ENCODE measurements at regions not wholly inside any gene's neighbourhood (a gene's known extent, or its start where the extent isn't known, plus 50 kb on each side); places are given as distances from the start of the nearest gene placed in this dataset.

- no peak for DNase-seq
These were observed 320.8 kb upstream of the FAR2 start for GRCh38 chr12:28828318-28828717.

DNA sequence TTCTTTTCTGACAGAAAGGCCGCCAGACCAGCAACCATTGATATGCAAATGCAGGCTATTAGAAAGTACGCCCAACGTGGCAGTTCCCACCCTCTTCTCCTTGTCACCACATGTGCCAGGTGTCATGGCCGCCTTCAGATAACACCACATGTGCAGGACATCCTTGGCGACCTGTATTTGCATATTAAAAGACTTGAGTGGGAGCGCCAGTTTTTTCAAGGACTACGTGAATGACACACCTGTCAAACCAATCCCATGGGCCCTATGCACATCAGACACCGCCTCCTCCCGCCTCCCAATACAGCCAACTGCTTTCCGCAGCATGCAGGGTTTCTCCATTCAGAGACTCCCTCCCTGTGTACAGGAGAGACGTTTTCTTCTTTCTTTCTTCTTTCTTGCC, 318.6 kb upstream of the FAR2 start:
- DNase-seq = no peak

DNA sequence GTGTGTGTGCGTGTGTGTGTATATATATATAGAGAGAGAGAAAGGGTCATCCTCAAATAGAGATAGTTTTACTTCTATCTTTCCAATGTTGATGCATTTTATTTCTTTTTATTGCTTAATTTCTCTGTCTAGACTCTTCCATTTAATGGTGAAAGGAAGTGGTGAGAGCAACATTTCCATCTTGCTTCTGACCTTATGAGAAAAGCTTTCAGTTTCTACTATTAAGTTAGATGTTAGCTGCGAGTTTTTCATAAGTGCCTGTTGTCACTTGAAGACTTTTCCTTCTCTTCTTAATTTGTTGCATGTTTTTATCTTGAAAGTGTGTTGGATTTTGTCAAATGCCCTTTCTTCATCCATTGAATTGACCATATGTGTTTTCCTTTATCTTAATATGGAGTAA, 304.4 kb upstream of the FAR2 start:
- DNase-seq = no peak

- DNase-seq = no peak
These were observed 297.3 kb upstream of the FAR2 start for GRCh38 chr12:28851781-28852180.

DNA sequence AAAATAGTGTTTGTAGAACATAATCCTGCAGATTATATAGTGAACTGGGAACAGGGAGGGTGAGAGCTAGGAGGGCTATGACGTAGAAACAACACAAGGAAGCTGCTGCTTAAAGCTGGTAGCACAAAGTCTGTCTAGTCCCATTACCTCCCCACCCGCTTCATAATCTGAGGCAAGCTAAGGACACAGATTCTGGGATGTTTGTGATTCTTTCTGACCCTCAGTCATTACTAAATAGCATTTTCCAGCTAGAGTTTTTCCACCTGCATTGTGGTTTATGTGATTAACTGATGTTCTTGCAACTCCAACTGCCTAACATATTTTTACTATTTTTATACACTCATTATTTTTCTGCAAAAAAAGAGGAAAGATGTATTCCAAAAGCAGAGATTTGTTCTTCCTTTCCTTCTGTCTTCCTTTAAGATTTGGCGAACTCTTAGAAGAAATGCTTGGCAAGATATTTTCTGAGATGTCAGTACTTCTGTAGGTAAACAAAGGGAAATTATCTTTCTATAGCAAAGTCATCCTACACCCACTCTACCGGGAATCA, 293.2 kb upstream of the FAR2 start:
- no peak for DNase-seq

- no peak for DNase-seq
These were observed 291.7 kb upstream of the FAR2 start for GRCh38 chr12:28857369-28857768.

DNA sequence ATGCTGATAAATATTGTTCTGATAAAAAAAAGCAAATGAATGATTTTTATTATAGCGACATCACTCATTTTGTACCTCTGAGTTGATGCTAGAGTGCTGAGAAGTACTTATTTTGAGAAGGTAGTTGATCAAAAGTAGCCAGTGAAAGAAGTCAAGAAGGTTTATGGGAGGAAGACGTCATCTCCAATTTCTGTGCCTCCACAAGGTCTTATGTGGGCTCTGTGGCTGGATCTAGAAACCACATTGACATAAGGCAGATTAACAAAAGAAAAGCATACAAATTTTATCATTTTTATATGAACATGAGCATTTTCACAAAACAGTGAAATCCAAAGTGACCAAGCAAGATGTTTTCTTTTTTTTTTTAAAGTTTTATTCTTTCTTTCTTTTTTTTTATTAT, 289.5 kb upstream of the FAR2 start:
- no peak for DNase-seq

DNA sequence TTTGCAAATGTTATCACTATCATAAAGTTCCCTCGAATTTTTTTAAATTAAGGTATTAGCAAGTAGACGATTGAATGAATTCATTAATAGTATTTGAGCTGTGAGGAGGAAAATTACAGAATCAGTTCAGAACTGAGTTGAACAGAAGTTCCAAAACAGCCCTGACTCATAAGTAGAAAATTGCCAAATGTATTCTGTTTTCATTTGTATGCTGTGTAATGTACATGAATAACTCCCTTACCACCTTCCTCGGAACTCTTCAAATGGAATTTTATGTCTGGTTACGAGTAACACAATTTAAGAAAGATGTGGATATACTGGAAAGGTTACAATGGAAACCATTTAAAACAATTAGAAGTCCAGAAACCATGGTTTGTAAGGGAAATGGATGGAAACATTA, 283.3 kb upstream of the FAR2 start:
- DNase-seq = no peak

DNA sequence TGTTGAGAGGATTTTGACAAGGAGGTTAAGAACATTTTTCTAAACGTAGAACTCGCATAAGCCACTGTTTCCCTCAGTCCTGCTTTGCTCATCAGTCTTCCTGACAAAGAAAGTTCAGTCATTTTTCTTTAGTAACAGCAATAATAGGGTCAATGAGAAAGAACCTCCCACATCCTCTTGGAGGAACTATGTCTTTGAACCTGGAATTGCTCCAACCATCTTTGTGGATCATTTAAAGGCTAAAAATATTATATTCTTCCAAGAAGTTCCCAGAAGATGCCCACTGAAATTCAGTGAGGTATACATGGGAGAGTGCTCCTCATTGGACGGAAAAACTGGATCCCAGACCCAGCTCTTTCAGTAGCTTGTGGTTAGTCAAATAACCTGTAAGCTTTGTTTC, 282.8 kb upstream of the FAR2 start:
- no peak for DNase-seq

GRCh38 chr12:28866715-28867503, 282.2 kb upstream of the FAR2 start:
- no peak for DNase-seq

- DNase-seq = no peak
These were observed 280.7 kb upstream of the FAR2 start for GRCh38 chr12:28868414-28868813.

DNA sequence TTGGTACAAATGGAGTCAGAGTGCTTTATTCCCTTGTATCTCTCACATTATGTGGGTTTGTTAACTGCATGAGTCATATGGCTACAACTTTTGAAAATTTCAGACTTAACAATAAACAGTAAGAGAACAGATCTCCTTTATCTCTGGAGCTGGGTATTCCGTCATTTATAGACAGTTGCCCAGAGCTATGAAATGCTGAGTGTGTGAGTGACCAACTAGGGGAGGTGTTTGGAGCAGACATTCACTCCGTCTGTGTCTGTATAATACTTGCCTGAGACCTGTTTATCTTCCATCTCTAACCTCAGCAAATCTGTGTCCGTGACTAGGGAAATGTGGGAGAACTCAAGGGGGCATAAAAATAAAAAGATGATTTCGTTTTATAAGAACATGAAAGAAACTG, 279.9 kb upstream of the FAR2 start:
- no peak for DNase-seq

- DNase-seq = no peak
These were observed 278.1 kb upstream of the FAR2 start for GRCh38 chr12:28870839-28871440.

DNA sequence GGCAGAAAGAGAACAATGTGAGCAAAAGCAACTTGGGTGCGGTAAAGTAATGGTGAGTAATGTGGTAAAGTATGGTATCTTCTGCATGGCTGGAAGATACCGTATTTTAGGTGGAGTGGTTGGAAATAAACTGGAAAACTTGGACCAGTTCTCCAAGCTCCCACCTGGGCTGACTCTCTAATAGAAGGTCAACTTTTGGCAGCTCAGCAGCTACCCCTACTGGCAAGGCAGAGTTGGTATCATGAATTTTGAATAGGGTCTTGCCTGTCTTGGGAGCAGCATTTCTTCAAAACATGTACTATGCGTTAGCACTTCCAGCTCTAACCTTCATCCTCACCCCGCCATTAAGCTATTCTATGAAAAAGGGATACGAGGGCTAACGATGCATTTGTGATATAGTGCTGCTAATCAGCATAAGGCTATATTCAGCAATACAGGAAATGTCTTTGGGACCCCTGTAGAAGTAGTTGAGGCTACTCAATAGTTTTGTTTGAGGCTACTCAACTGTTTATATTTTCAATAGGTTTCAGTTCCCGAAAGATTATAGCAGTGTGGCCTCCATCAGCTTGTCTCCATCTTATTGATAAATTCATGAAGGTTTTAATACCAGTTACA, 276.3 kb upstream of the FAR2 start:
- DNase-seq = no peak

DNA sequence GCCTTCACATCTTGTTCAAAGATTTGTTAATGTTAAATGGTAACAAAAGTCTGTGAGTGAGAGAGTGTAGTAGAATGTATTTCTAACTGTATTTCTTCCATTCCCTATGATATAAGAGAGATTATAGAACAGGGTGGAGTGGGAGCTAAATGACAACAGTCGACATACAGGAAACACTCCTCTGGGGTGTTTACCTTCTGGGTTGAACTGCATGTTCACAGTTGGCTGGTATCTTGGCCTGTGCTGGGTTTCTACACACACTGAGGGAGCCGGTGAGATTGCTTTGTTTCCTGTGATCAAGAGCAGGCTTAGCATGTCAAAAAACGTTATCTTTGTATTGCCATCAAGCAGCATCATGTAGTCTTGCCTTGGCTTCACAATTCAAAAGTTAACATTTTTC, 274.3 kb upstream of the FAR2 start:
- no peak for DNase-seq

DNA sequence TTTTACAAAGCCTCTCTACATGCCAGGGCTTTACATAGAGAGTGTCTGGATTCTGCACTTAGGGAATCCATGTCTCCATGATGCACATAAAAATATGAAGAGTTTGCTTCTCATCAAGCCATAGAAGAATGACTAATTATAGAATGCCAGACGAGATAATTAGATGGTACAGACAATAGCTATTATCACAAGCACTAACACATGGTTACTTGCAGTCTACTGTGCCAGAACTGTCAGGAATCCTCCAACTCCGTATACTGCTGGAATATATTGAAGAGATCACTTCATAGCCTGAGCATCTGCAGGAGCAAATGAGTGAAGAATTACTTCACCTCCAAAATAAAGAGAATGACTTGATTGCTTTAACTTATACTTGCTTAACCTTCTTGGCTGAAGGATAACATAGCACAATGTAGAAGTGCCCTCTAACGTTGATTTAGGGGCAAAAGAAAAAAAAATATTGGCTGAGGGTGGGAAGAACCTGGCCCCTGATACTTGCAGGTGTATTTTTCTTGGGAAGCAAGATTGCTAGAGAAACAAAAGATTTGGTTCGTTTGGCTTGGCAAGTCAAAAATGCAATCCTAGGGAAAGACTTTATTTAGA, 272.8 kb upstream of the FAR2 start:
- no peak for DNase-seq

- no peak for DNase-seq
These were observed 271.2 kb upstream of the FAR2 start for GRCh38 chr12:28877854-28878253.

GRCh38 chr12:28878629-28879028, 270.4 kb upstream of the FAR2 start:
- no peak for DNase-seq

DNA sequence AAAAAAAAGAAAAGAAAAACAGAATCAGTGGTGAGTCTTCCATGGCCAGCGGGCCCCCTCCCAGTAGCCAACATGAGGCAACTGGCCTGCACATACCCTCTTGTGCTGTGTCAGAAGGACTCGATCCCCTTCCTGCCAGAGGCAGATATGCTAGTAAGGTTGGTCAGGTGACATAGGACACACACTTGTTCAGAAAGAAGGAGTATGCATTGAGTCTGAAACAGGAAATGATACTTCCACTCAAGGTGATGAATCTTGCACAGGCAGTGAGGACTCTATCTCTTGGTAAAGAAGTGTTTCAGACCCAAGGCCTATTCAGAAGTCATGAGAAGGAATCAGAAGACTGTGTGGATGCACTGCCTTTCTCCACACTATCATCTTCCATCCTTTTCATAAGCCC, 269.7 kb upstream of the FAR2 start:
- no peak for DNase-seq

DNA sequence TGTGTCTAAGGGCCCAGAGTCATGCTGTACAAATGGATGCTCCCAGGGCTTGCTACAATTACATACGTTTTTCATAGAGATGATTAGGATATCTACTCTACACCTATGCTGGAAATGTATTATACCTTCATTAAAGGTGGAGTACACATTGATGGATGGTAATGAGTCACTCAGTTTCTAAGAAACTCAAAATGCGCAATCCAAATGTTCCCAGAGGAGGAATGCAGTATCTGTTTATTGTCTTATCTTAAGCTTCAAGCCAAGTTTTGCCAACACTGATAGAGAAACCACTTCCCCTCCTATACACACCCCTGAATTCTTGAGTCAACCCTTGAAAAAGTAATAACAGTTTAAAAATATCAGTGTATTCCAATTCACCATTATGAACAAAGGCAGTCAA, 266.6 kb upstream of the FAR2 start:
- no peak for DNase-seq

GRCh38 chr12:28883406-28883997, 265.6 kb upstream of the FAR2 start:
- no peak for DNase-seq

GRCh38 chr12:28884904-28885679, 264.0 kb upstream of the FAR2 start:
- DNase-seq = peak; percentile 86

DNA sequence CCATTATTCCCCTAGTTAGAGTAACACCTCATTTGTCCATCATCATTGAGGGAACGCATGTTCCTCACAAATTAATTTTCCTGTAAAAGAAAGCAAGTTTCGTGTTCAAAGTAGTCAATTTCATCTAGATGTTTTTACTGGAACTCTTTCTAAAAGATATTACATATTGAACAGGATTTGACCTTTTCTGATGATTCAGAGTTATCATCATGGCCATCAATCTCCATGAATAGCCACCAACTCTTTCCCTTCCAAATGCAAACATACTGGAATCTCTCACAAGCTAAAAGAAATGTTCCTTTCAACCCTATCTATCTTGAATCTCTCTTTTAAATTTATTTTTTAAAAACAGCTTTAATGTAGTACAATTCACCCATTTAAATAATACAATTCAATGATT, 263.1 kb upstream of the FAR2 start:
- no peak for DNase-seq
